Osteocyte (in vitro differentiated cells): ENCODE measurements at regions not wholly inside any gene's neighbourhood (a gene's known extent, or its start where the extent isn't known, plus 50 kb on each side); places are given as distances from the start of the nearest gene placed in this dataset.

Experiments used
- DNase-seq: peaks from one replicate; pipeline ENCODE4 v3.0.0; 2021; ENCODE audit warnings: mixed read lengths; ENCODE audit not compliant: unreplicated experiment; ENCODE audit errors: extremely low spot score
- H3K27ac Mint-ChIP-seq: one replicate; pipeline ENCODE4 v1.8.0; 2021; ENCODE audit warnings: mild to moderate bottlenecking, mixed read lengths; ENCODE audit not compliant: unreplicated experiment
- H3K27me3 Mint-ChIP-seq: one replicate; pipeline ENCODE4 v1.8.0; 2021; ENCODE audit warnings: mixed read lengths; ENCODE audit not compliant: unreplicated experiment
- H3K36me3 Mint-ChIP-seq: one replicate; pipeline ENCODE4 v1.8.0; 2021; ENCODE audit warnings: mixed read lengths; ENCODE audit not compliant: unreplicated experiment
- H3K4me1 Mint-ChIP-seq: one replicate; pipeline ENCODE4 v1.8.0; 2021; ENCODE audit warnings: mixed read lengths; ENCODE audit not compliant: unreplicated experiment
- H3K4me3 Mint-ChIP-seq: one replicate; pipeline ENCODE4 v1.8.0; 2021; ENCODE audit warnings: mild to moderate bottlenecking, moderate library complexity, mixed read lengths; ENCODE audit not compliant: unreplicated experiment
- H3K9me3 Mint-ChIP-seq: one replicate; pipeline ENCODE4 v1.8.0; 2021; ENCODE audit warnings: mixed read lengths; ENCODE audit not compliant: unreplicated experiment
- TF ChIP-seq, protein P1 (sequence below): fragments of 200-600 bp; sonication (generic); IDR thresholded peaks from 2 replicates; pipeline ENCODE4 v1.5.0; 2021; ENCODE audit warnings: antibody characterized with exemption, mild to moderate bottlenecking, moderate library complexity

- H3K9me3 Mint-ChIP-seq, result no peaks in the 10 kb centered on the region
- peak overlapping the region; percentile 23 for H3K4me3 Mint-ChIP-seq
- no peaks in the 10 kb centered on the region for H3K36me3 Mint-ChIP-seq
- TF ChIP-seq, protein P1, sequence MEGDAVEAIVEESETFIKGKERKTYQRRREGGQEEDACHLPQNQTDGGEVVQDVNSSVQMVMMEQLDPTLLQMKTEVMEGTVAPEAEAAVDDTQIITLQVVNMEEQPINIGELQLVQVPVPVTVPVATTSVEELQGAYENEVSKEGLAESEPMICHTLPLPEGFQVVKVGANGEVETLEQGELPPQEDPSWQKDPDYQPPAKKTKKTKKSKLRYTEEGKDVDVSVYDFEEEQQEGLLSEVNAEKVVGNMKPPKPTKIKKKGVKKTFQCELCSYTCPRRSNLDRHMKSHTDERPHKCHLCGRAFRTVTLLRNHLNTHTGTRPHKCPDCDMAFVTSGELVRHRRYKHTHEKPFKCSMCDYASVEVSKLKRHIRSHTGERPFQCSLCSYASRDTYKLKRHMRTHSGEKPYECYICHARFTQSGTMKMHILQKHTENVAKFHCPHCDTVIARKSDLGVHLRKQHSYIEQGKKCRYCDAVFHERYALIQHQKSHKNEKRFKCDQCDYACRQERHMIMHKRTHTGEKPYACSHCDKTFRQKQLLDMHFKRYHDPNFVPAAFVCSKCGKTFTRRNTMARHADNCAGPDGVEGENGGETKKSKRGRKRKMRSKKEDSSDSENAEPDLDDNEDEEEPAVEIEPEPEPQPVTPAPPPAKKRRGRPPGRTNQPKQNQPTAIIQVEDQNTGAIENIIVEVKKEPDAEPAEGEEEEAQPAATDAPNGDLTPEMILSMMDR, result no peak
- peaks cover 85% of the 10 kb centered on the region for H3K4me1 Mint-ChIP-seq
- peak overlapping the region; percentile 97 for H3K27ac Mint-ChIP-seq
- H3K27me3 Mint-ChIP-seq, result no peaks in the 10 kb centered on the region
- DNase-seq, result no peak
Observed at GRCh38 chr14:61178226-61179060, 102.7 kb downstream of the TMEM30B start.

DNA sequence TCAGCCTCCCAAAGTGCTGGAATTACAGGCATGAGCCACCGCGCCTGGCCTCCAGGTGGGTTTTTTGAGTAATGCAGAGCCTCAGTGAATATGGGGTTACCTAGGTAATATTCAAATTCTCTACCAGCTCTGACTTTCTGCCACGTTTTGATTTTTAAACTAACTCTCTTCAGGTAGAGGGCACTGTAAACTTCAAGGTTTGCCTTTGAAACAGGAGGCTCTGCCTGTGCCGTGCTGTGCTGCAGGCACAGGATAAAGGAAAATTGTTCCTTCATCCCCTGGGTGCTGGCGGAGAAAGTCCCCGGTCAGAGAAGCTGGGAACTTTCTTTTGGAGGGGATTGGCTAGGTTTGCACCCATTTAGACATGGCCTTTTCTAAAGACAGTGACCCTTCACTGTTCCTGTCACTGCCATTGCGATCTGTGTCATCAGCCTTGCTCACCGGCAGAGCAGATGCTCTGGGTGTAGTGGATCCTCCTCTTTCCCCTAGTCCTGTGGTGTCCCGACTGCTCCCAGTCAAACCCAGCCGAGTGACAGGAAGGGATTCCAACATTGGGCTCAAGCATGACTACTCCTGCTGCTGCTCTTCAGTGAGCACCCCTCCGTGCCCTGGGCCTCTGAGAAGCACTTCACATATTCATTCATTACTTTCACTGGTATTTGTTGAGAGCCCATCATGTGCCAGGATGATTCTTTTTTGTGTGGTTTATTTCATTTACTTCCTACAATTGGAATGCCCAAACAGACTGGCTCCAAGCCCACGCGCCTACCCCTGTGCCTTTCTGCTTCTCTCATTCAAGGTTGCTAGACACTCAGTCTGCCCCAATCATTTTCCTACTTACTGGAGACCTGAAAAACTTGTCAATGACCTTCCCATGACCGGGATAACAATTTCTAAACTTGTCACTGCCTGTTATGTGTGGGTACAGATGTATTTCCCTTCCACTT is 103.6 kb downstream of the TMEM30B start:
- DNase-seq, result no peak
- Mint-ChIP-seq H3K4me1 (peaks cover 76% of the 10 kb centered on the region), H3K4me3 (no peak overlapping the region), H3K27ac (peak overlapping the region; percentile 97), H3K36me3 (no peaks in the 10 kb centered on the region), H3K27me3 (no peaks in the 10 kb centered on the region), H3K9me3 (no peaks in the 10 kb centered on the region)
- TF ChIP-seq, protein P1, result no peak

- peaks cover 73% of the 10 kb centered on the region for H3K4me1 Mint-ChIP-seq
- no peaks in the 10 kb centered on the region for H3K9me3 Mint-ChIP-seq
- H3K36me3 Mint-ChIP-seq, result no peaks in the 10 kb centered on the region
- TF ChIP-seq, protein P1, result no peak
- no peaks in the 10 kb centered on the region for H3K27me3 Mint-ChIP-seq
- DNase-seq, result no peak
- H3K4me3 Mint-ChIP-seq, result no peak overlapping the region
- H3K27ac Mint-ChIP-seq, result peak overlapping the region; percentile 97
Observed at GRCh38 chr14:61176686-61177085, 104.5 kb downstream of the TMEM30B start.

- Mint-ChIP-seq H3K36me3 (no peaks in the 10 kb centered on the region), H3K27ac (peak overlapping the region; percentile 94), H3K27me3 (no peaks in the 10 kb centered on the region), H3K4me1 (peaks cover 75% of the 10 kb centered on the region), H3K4me3 (peak overlapping the region; percentile 7), H3K9me3 (peaks cover 2% of the 10 kb centered on the region)
- TF ChIP-seq, protein P1, result no peak
- DNase-seq, result no peak
Observed at GRCh38 chr14:61174987-61175386, 106.2 kb downstream of the TMEM30B start.

GRCh38 chr14:61174441-61174891 is 106.7 kb downstream of the TMEM30B start:
- peak overlapping the region; percentile 94 for H3K27ac Mint-ChIP-seq
- H3K27me3 Mint-ChIP-seq, result no peaks in the 10 kb centered on the region
- H3K36me3 Mint-ChIP-seq, result no peaks in the 10 kb centered on the region
- TF ChIP-seq, protein P1, result no peak
- H3K4me3 Mint-ChIP-seq, result peak overlapping the region; percentile 9
- no peak for DNase-seq
- H3K4me1 Mint-ChIP-seq, result peaks cover 75% of the 10 kb centered on the region
- peaks cover 2% of the 10 kb centered on the region for H3K9me3 Mint-ChIP-seq
